ENCODE measurements at regions not wholly inside any gene's neighbourhood (a gene's known extent, or its start where the extent isn't known, plus 50 kb on each side); places are given as distances from the start of the nearest gene placed in this dataset.

DNA sequence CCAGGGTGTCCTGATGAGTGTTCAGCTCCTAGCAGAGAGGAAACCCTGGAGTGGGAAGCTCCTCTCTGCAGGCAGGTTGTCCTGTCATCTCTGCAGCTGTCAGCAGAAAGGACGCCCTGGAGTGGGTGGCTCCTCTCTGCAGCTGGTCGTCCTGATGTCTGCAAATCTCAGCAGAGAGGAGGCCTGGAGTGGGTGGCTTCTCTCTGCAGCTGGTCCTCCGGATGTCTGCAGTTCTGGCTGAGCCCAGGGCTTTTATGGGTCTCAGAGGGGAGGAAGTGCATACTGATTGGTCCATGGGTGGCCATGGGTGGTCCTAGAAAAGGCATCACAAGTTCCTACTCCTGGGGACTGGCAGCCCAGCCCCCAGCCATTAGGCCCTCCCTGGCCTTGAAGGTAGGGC, 102.6 kb upstream of the BNIP2 start:
- TF ChIP-seq, protein P1, sequence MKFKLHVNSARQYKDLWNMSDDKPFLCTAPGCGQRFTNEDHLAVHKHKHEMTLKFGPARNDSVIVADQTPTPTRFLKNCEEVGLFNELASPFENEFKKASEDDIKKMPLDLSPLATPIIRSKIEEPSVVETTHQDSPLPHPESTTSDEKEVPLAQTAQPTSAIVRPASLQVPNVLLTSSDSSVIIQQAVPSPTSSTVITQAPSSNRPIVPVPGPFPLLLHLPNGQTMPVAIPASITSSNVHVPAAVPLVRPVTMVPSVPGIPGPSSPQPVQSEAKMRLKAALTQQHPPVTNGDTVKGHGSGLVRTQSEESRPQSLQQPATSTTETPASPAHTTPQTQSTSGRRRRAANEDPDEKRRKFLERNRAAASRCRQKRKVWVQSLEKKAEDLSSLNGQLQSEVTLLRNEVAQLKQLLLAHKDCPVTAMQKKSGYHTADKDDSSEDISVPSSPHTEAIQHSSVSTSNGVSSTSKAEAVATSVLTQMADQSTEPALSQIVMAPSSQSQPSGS (CRISPR knock-in tag; IDR thresholded peaks at IDR 0.05; ENCODE audit: borderline replicate concordance, low read depth): no peak
- TF ChIP-seq SMAD4 (CRISPR knock-in tag; IDR thresholded peaks at IDR 0.05): no peak
- TF ChIP-seq, protein P2, sequence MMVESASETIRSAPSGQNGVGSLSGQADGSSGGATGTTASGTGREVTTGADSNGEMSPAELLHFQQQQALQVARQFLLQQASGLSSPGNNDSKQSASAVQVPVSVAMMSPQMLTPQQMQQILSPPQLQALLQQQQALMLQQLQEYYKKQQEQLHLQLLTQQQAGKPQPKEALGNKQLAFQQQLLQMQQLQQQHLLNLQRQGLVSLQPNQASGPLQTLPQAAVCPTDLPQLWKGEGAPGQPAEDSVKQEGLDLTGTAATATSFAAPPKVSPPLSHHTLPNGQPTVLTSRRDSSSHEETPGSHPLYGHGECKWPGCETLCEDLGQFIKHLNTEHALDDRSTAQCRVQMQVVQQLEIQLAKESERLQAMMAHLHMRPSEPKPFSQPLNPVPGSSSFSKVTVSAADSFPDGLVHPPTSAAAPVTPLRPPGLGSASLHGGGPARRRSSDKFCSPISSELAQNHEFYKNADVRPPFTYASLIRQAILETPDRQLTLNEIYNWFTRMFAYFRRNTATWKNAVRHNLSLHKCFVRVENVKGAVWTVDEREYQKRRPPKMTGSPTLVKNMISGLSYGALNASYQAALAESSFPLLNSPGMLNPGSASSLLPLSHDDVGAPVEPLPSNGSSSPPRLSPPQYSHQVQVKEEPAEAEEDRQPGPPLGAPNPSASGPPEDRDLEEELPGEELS (CRISPR knock-in tag; IDR thresholded peaks at IDR 0.05): no peak
- TF ChIP-seq ZNF416 (CRISPR knock-in tag; IDR thresholded peaks at IDR 0.05): no peak
- TF ChIP-seq, protein P3, sequence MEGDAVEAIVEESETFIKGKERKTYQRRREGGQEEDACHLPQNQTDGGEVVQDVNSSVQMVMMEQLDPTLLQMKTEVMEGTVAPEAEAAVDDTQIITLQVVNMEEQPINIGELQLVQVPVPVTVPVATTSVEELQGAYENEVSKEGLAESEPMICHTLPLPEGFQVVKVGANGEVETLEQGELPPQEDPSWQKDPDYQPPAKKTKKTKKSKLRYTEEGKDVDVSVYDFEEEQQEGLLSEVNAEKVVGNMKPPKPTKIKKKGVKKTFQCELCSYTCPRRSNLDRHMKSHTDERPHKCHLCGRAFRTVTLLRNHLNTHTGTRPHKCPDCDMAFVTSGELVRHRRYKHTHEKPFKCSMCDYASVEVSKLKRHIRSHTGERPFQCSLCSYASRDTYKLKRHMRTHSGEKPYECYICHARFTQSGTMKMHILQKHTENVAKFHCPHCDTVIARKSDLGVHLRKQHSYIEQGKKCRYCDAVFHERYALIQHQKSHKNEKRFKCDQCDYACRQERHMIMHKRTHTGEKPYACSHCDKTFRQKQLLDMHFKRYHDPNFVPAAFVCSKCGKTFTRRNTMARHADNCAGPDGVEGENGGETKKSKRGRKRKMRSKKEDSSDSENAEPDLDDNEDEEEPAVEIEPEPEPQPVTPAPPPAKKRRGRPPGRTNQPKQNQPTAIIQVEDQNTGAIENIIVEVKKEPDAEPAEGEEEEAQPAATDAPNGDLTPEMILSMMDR (IDR thresholded peaks at IDR 0.05): no peak
- TF ChIP-seq, protein P4, sequence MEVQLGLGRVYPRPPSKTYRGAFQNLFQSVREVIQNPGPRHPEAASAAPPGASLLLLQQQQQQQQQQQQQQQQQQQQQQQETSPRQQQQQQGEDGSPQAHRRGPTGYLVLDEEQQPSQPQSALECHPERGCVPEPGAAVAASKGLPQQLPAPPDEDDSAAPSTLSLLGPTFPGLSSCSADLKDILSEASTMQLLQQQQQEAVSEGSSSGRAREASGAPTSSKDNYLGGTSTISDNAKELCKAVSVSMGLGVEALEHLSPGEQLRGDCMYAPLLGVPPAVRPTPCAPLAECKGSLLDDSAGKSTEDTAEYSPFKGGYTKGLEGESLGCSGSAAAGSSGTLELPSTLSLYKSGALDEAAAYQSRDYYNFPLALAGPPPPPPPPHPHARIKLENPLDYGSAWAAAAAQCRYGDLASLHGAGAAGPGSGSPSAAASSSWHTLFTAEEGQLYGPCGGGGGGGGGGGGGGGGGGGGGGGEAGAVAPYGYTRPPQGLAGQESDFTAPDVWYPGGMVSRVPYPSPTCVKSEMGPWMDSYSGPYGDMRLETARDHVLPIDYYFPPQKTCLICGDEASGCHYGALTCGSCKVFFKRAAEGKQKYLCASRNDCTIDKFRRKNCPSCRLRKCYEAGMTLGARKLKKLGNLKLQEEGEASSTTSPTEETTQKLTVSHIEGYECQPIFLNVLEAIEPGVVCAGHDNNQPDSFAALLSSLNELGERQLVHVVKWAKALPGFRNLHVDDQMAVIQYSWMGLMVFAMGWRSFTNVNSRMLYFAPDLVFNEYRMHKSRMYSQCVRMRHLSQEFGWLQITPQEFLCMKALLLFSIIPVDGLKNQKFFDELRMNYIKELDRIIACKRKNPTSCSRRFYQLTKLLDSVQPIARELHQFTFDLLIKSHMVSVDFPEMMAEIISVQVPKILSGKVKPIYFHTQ (CRISPR knock-in tag; IDR thresholded peaks at IDR 0.05): no peak

Data from WTC11 (cell line).